Osteocyte (in vitro differentiated cells): ENCODE measurements at regions not wholly inside any gene's neighbourhood (a gene's known extent, or its start where the extent isn't known, plus 50 kb on each side); places are given as distances from the start of the nearest gene placed in this dataset.

Source experiments
- DNase-seq: peaks from one replicate; pipeline ENCODE4 v3.0.0; 2021; ENCODE audit warnings: mixed read lengths; ENCODE audit not compliant: unreplicated experiment; ENCODE audit errors: extremely low spot score
- H3K27ac Mint-ChIP-seq: one replicate; pipeline ENCODE4 v1.8.0; 2021; ENCODE audit warnings: mild to moderate bottlenecking, mixed read lengths; ENCODE audit not compliant: unreplicated experiment
- H3K27me3 Mint-ChIP-seq: one replicate; pipeline ENCODE4 v1.8.0; 2021; ENCODE audit warnings: mixed read lengths; ENCODE audit not compliant: unreplicated experiment
- H3K36me3 Mint-ChIP-seq: one replicate; pipeline ENCODE4 v1.8.0; 2021; ENCODE audit warnings: mixed read lengths; ENCODE audit not compliant: unreplicated experiment
- H3K4me1 Mint-ChIP-seq: one replicate; pipeline ENCODE4 v1.8.0; 2021; ENCODE audit warnings: mixed read lengths; ENCODE audit not compliant: unreplicated experiment
- H3K4me3 Mint-ChIP-seq: one replicate; pipeline ENCODE4 v1.8.0; 2021; ENCODE audit warnings: mild to moderate bottlenecking, moderate library complexity, mixed read lengths; ENCODE audit not compliant: unreplicated experiment
- H3K9me3 Mint-ChIP-seq: one replicate; pipeline ENCODE4 v1.8.0; 2021; ENCODE audit warnings: mixed read lengths; ENCODE audit not compliant: unreplicated experiment
- TF ChIP-seq, protein P1 (sequence below): fragments of 200-600 bp; sonication (generic); IDR thresholded peaks from 2 replicates; pipeline ENCODE4 v1.5.0; 2021; ENCODE audit warnings: antibody characterized with exemption, mild to moderate bottlenecking, moderate library complexity

DNA sequence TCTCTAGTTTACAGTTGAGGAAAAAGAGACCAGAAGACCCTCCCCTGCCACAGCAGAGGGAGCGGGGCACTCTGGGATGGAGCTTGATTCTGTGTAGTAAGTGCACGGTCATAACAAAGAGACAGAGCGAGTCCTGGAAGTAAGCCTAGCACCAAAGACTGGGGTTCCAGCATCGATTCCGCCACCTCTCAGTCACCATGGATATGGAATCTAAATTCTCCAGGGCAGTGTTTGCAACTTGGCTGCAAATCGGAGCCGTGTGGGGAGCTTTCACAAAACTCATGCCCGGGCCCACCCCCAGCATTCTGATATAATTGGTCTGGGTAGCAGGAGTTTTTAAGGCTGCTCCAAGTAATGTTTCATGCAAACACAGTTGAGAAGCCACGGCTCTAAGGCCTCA lies 129.5 kb upstream of the OPCML start:
- Mint-ChIP-seq H3K4me3 (no peak overlapping the region), H3K27me3 (no peaks in the 10 kb centered on the region), H3K9me3 (peaks cover 28% of the 10 kb centered on the region), H3K4me1 (no peaks in the 10 kb centered on the region), H3K36me3 (no peaks in the 10 kb centered on the region), H3K27ac (no peak overlapping the region)
- no peak for DNase-seq
- TF ChIP-seq, protein P1, sequence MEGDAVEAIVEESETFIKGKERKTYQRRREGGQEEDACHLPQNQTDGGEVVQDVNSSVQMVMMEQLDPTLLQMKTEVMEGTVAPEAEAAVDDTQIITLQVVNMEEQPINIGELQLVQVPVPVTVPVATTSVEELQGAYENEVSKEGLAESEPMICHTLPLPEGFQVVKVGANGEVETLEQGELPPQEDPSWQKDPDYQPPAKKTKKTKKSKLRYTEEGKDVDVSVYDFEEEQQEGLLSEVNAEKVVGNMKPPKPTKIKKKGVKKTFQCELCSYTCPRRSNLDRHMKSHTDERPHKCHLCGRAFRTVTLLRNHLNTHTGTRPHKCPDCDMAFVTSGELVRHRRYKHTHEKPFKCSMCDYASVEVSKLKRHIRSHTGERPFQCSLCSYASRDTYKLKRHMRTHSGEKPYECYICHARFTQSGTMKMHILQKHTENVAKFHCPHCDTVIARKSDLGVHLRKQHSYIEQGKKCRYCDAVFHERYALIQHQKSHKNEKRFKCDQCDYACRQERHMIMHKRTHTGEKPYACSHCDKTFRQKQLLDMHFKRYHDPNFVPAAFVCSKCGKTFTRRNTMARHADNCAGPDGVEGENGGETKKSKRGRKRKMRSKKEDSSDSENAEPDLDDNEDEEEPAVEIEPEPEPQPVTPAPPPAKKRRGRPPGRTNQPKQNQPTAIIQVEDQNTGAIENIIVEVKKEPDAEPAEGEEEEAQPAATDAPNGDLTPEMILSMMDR = no peak

DNA sequence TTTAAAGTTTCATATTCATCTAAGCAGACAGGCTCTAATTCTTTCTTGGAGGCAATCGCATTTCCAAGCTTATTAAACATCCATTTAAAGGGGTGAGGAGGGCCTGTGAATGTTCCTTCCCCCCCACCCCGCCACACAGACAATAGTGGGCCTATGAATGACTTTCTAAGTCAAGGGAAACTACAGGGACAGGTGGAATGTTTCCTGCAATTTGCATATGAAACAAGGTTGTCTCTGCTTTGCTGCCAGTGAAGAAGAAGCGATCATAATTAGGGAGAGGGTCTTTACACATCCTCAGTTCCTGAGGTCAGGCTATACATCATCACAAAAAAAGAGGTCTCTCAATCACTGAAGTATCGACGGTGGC lies 127.9 kb upstream of the OPCML start:
- no peaks in the 10 kb centered on the region for H3K27me3 Mint-ChIP-seq
- DNase-seq = no peak
- no peak overlapping the region for H3K4me3 Mint-ChIP-seq
- no peak overlapping the region for H3K27ac Mint-ChIP-seq
- peaks cover 30% of the 10 kb centered on the region for H3K9me3 Mint-ChIP-seq
- H3K36me3 Mint-ChIP-seq = no peaks in the 10 kb centered on the region
- H3K4me1 Mint-ChIP-seq = no peaks in the 10 kb centered on the region
- TF ChIP-seq, protein P1 = no peak

DNA sequence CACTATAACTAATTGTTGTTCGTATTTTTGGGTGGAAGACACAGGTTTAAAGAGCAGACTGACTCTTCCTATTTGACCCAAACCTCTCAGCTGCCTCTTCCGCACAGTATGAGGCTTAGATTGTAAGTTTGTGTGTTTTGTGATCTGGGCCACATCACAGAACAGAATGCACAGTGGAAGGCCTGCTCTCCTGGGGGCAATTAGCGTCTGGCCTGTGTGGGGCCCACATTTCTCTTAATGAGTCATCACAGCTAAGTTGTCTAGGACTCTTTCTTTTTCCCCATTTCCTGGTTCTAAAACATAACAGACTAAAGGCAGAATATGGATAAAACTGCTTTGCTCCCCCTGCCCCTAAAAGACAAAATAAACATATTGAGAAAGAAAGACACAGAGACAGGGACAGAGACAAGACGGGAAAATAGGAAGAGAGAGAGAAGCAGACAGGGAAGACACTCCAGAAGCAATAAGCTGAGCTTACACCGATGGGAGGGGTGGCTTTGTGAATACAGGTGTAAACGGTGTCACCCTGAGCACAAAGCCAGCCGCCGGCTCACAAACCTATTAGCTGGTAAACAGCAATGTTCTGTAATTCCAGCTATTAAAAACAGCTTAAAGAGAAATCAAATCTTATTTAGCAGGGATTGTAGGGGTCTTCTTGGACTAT lies 127.4 kb upstream of the OPCML start:
- Mint-ChIP-seq H3K4me1 (no peaks in the 10 kb centered on the region), H3K27ac (no peak overlapping the region), H3K27me3 (no peaks in the 10 kb centered on the region), H3K4me3 (no peak overlapping the region), H3K36me3 (no peaks in the 10 kb centered on the region), H3K9me3 (peaks cover 30% of the 10 kb centered on the region)
- no peak for DNase-seq
- TF ChIP-seq, protein P1 = no peak

DNA sequence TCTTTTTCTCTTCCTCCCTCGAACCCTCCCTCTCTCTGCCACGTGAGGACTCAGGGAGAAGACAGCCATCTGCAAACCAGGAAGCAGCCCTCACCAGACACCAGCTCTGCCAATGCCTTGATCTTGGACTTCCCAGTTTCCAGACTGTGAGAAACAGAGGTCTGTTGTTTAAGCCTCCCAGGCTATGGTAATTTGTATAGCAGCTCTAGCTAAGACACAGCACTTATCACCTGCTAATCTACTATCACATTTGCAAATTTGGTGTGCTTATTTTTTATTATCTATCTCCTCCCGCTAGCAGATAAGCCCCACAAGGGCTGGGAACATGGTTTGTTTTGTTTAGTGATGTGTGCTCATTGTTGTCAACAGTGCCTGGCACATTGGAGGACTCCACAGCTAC lies 124.8 kb upstream of the OPCML start:
- Mint-ChIP-seq H3K27me3 (no peaks in the 10 kb centered on the region), H3K9me3 (peaks cover 21% of the 10 kb centered on the region), H3K36me3 (no peaks in the 10 kb centered on the region), H3K4me1 (no peaks in the 10 kb centered on the region), H3K4me3 (no peak overlapping the region), H3K27ac (no peak overlapping the region)
- TF ChIP-seq, protein P1 = no peak
- DNase-seq = no peak

DNA sequence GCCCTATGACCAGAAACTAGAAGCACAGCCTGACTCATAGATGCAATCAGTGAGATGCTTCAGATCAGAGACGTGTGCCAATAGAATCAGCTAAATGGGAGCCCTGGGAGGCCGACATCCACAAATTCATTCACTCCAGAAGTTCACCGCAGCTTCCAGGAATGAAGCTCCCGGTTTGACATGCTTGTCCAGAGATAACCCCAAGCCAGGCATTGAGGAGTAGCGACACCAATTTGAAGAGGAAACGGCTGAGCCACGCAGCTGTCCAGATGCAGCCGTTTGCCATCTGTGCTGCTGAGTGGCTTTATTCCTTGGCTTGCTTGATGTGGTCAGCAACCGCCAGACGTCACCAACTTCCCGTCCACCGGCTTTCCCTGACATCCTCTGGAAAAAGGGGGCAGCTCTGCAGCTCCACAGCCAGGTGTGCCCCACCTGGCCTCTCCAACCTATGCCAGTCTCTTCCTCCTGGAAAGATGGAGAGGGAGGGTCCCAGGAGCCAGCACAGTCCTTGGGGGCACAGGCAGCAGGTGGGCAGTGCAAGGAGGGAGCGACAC lies 123.9 kb upstream of the OPCML start:
- Mint-ChIP-seq H3K4me3 (no peak overlapping the region), H3K27ac (no peak overlapping the region), H3K4me1 (no peaks in the 10 kb centered on the region), H3K27me3 (no peaks in the 10 kb centered on the region), H3K9me3 (peaks cover 18% of the 10 kb centered on the region), H3K36me3 (no peaks in the 10 kb centered on the region)
- TF ChIP-seq, protein P1 = no peak
- DNase-seq = no peak
